Subcutaneous abdominal adipose tissue (tissue), 5 donors: ENCODE measurements at regions not wholly inside any gene's neighbourhood (a gene's known extent, or its start where the extent isn't known, plus 50 kb on each side); places are given as distances from the start of the nearest gene placed in this dataset.

ENCODE experiments used
- H3K27ac ChIP-seq: one replicate; pipeline ENCODE4 v1.7.0; 2013; ENCODE audit warnings: low read depth, mild to moderate bottlenecking, inconsistent platforms, low read length, moderate library complexity
- H3K27me3 ChIP-seq, 5 donors: one replicate each; pipeline ENCODE4 v1.7.0; 2013; ENCODE audit warnings: low read length in 5 of 5, inconsistent platforms in 1 of 5; ENCODE audit not compliant: control insufficient read depth in 5 of 5, insufficient read depth in 4 of 5
- H3K36me3 ChIP-seq, 5 donors: one replicate each; pipeline ENCODE4 v1.7.0; 2013; ENCODE audit warnings: low read length in 5 of 5; ENCODE audit not compliant: control insufficient read depth in 5 of 5, insufficient read depth in 5 of 5
- H3K4me1 ChIP-seq, 5 donors: one replicate each; pipeline ENCODE4 v1.7.0; 2013; ENCODE audit warnings: low read length in 5 of 5, mild to moderate bottlenecking in 3 of 5, moderate library complexity in 1 of 5; ENCODE audit not compliant: control insufficient read depth in 5 of 5, insufficient read depth in 5 of 5
- H3K4me3 ChIP-seq, 5 donors: one replicate each; pipeline ENCODE4 v1.7.0; 2013; ENCODE audit warnings: low read length in 5 of 5, low read depth in 1 of 5
- H3K9ac ChIP-seq, 5 donors: one replicate each; pipeline ENCODE4 v1.7.0; 2013; ENCODE audit warnings: low read length in 5 of 5, mild to moderate bottlenecking in 4 of 5, moderate library complexity in 3 of 5
- H3K9me3 ChIP-seq, 5 donors: one replicate each; pipeline ENCODE4 v1.7.0; 2013; ENCODE audit warnings: low read length in 5 of 5; ENCODE audit not compliant: control insufficient read depth in 5 of 5
- donor health status: healthy.
- donor health status: healthy.
- donor health status: healthy.
- donor health status: healthy.
- donor health status: healthy.

GRCh38 chr1:29379443-29380073 lies 143.2 kb downstream of the PTPRU start:
- H3K9me3 ChIP-seq = peaks cover 8 to 28% (median 22%) of the 10 kb centered on the region in 5 donors
- no peaks in the 10 kb centered on the region for H3K4me1 ChIP-seq
- H3K9ac ChIP-seq = no peak overlapping the region
- H3K4me3 ChIP-seq = no peak overlapping the region
- H3K27me3 ChIP-seq = peaks cover 6 to 18% (median 8%) of the 10 kb centered on the region in 5 donors
- no peaks in the 10 kb centered on the region for H3K36me3 ChIP-seq
- H3K27ac ChIP-seq = no peak overlapping the region
